Stimulated activated CD4-positive, alpha-beta T cell treated with anti-CD3 and anti-CD28 coated beads, Interleukin-15, amount 100 ng/mL, for 1 hour (primary cell): ENCODE measurements at regions not wholly inside any gene's neighbourhood (a gene's known extent, or its start where the extent isn't known, plus 50 kb on each side); places are given as distances from the start of the nearest gene placed in this dataset.
"Not testable (repeated sequence)": the region's sequence is repeated elsewhere in the genome, so short reads cannot be mapped to it uniquely, and the experiment has no call there.

ENCODE experiments used
- DNase-seq, 2 donors: peaks; one replicate each; pipeline ENCODE4 v3.0.0-alpha.2; 2020; ENCODE audit warnings: low read depth in 1 of 2, low spot score in 1 of 2

GRCh38 chr5:19270153-19270552, 717.8 kb downstream of the CDH18 start:
- no peak for DNase-seq

GRCh38 chr5:19274578-19274977, 713.4 kb downstream of the CDH18 start:
- no peak for DNase-seq

- DNase-seq: no peak
These were observed 702.7 kb downstream of the CDH18 start for GRCh38 chr5:19285286-19285685.

- not testable (repeated sequence) for DNase-seq
These were observed 700.3 kb downstream of the CDH18 start for GRCh38 chr5:19287548-19288277.

GRCh38 chr5:19288311-19288710, 699.7 kb downstream of the CDH18 start:
- not testable (repeated sequence) for DNase-seq

DNA sequence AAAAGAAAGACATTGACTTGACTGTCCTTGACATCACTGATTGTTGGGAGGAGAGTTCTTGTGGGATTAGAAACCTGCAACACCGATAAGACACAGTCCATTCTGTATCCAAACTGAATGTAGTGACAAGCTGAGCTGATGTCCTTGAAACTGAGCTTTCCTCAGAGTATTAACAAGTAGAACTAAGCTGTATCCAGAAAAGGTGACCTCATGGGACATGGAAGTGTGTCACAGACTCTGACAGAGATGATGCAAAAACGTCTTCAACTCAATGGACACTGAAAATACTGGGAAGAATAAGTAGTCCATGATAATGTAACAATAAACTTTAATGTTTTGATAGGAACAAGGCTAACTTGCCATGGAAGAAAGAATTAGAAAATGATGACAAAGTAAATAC, 690.1 kb downstream of the CDH18 start:
- DNase-seq: no peak

GRCh38 chr5:19301271-19301670, 686.7 kb downstream of the CDH18 start:
- no peak for DNase-seq

GRCh38 chr5:19314840-19315239, 673.2 kb downstream of the CDH18 start:
- DNase-seq: no peak

GRCh38 chr5:19319252-19319651, 668.7 kb downstream of the CDH18 start:
- DNase-seq: no peak

- DNase-seq: no peak
These were observed 665.1 kb downstream of the CDH18 start for GRCh38 chr5:19322716-19323485.

DNA sequence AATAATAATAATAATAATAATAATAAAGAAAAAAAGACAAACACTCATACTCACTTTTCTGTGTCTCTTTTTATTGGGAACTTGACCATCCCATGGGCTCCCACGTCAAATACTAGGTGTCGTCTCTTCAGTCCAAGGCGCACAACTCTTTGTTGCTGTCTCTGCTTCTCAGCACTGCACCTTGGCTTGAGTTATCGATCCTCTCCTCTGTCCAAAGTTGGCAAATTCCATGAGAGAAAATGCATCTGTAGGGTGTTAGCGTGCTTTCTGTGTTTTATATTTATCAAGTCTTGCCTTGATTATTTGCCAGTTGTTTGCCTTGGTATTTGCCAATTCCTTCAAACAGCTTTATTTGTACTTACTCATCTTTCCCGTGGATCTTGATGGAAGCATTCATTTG, 653.7 kb downstream of the CDH18 start:
- no peak for DNase-seq

GRCh38 chr5:19342942-19343341, 645.1 kb downstream of the CDH18 start:
- DNase-seq: no peak

DNA sequence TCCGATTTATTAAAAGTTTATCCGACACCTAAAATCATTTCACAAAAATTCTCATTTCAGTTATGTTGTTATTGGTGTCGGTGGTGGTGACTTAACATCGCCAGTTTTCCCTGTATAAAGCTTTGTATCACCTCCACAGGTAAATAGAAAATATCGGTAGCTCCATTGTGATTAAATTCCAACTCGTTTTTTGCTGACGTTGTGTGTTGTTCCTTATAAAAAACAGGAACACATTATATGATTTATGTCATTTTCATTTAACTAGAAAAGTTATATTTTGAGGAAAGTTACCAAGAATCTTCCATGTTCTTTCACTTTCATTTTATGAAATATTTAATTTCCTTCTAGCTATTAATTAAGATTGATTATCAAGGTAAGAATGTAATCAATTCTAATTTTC, 635.9 kb downstream of the CDH18 start:
- no peak for DNase-seq

- DNase-seq: no peak
These were observed 619.0 kb downstream of the CDH18 start for GRCh38 chr5:19369048-19369447.

GRCh38 chr5:19369561-19369960, 618.4 kb downstream of the CDH18 start:
- DNase-seq: no peak

- no peak for DNase-seq
These were observed 617.2 kb downstream of the CDH18 start for GRCh38 chr5:19370655-19371386.

- DNase-seq: no peak
These were observed 599.6 kb downstream of the CDH18 start for GRCh38 chr5:19388391-19388790.

DNA sequence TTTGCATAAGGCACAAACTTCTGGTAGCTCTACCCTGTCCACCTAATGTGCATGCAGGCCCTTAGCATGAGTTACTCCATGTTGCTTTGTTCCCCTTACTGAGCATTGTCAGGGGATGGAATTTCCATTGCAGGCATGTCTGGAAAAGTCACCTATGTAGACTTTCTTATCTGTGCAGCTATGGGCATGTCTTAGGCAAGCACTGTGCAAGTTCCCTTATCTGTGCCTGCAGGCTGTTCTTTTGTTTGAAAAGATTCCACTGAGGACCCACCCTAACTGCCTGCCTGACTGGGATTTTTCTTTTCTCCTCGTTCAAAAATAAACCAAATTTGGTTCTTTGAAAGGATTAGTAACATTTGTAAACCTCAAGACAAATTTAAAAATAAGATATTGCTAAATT, 587.0 kb downstream of the CDH18 start:
- DNase-seq: no peak

- DNase-seq: no peak
These were observed 581.2 kb downstream of the CDH18 start for GRCh38 chr5:19406576-19407365.

GRCh38 chr5:19408149-19408548, 579.9 kb downstream of the CDH18 start:
- no peak for DNase-seq

DNA sequence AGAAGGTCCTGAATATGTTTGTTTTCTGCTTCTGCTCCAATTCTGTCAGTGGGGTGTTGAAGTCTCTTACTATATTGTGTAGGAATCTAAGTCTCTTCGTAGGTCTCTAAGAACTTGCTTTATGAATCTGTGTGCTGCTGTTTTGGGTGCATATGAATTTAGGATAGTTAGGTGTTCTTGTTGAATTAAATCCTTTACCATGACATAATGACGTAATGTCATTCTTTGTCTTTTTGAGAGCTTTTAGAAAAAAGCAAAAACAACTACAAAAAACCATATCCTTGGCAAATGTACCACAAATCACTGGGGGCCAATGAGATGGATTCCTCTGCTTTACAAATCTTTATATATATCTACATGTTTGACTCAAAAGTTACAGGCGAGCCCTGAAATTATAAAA, 576.1 kb downstream of the CDH18 start:
- no peak for DNase-seq
